Dedifferentiated amniotic fluid mesenchymal stem cell (primary cell): ENCODE measurements at regions not wholly inside any gene's neighbourhood (a gene's known extent, or its start where the extent isn't known, plus 50 kb on each side); places are given as distances from the start of the nearest gene placed in this dataset.

Experiments used
- DNase-seq: peaks from one replicate; pipeline ENCODE4 v3.0.0-alpha.2; 2016; ENCODE audit errors: extremely low spot score

DNA sequence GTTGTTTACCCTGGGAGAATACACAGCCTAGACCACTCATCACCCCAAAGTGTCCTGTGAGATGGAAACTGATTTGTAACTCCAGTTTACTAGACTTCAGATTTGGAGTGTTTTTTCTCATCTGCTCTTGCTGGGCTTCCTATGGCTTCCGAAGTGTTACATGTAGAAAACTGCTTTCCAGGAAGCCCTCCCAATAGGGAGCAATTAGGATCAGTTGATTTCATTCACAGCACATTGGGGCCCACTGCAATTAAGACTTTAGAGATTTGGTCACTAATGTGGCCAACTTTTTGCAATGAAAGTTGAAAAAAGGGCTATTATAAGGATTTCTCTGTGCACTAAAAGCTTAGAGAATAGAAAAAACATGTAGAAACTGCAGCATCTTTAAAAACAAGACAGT, 656.6 kb upstream of the CHAC2 start:
- DNase-seq = no peak

DNA sequence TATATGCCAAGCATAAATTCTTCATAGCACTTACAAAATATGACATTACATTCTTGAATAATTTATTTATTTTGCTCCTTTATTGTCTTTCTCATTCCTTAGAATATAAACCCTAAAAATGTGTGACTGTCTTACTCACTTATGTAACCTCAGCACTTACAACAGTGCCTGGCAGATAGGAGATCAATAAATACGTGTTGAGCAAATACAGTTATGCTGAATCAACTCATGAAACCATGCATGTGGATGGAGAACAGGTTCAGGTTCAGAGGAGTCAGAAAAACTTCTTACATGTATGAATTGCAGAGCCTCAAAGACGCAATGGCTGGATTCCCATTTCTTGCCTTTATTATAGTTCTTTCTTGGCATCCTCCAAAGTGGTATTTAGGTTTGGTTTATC, 659.4 kb upstream of the CHAC2 start:
- no peak for DNase-seq

- DNase-seq = peak; percentile 22
These were observed 663.3 kb upstream of the CHAC2 start for GRCh38 chr2:53104263-53104662.

- DNase-seq = no peak
These were observed 663.9 kb upstream of the CHAC2 start for GRCh38 chr2:53103679-53104078.

DNA sequence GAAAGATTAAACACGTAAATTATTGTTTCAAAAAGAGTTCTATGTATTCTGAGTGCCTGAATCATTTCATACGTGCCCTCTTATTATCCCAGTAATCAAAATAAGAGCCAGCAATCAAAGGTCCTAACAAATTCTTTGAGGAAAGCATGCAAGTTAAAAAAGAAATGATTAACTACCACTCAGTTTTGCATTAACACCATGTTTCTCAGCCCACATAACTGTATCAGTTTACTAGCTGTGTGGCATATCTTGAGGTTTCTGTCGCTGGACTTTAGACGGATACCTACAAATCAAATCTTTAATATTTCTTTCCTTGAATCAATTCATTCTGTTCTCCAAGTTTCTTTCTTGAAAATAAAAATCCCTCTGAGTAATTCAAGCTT, 668.9 kb upstream of the CHAC2 start:
- no peak for DNase-seq

- no peak for DNase-seq
These were observed 671.3 kb upstream of the CHAC2 start for GRCh38 chr2:53096351-53096750.

- no peak for DNase-seq
These were observed 671.9 kb upstream of the CHAC2 start for GRCh38 chr2:53095664-53096063.

GRCh38 chr2:53095227-53095626, 672.4 kb upstream of the CHAC2 start:
- DNase-seq = no peak

DNA sequence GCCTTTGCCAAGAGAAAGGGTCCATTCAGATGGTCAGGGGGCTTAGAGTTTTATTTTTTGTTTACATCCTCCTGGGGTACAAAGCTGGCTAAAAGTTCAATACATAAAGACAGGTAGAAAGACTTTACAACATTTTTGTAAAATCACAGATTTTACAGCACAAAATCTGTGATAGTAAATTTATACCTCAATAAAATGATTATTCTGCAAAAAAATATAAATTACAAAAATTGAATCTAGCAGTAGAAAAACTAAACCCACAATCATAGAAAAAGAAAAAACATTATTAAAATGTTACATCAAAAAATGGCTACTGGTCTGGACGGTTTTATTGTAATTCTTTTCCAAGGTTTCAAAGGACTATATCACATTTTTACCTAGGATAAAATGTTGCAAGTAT, 674.2 kb upstream of the CHAC2 start:
- no peak for DNase-seq

GRCh38 chr2:53091183-53091582, 676.4 kb upstream of the CHAC2 start:
- no peak for DNase-seq

DNA sequence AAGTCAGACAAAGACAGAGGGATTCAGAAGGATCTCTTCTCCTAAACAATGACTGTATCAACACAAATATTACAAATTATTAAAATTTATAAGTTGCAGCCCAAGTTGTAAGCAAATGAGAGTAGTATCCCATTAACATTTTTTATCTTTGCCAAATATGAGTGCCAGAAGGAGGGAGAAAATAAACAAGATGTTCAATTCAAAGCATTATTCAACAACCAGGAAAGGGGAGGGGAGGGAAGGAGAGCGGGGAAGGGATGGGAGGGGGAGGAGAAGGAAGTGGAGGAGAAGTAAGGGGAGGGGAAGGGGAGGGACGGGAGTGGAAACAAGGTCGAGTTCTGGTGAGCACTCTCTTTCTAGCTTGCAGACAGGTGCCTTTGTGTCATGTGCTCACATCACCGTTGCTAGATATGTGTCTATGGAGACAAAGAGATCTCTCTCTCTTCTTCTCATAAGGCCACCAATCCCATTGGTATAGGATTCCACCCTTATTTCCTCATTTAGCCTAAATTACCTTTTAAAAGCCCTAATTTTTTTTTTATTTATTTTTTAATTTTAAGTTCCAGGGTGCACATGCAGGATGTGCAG, 679.6 kb upstream of the CHAC2 start:
- DNase-seq = no peak

- peak; percentile 41 for DNase-seq
These were observed 680.2 kb upstream of the CHAC2 start for GRCh38 chr2:53087262-53087873.

- no peak for DNase-seq
These were observed 690.2 kb upstream of the CHAC2 start for GRCh38 chr2:53077413-53077812.

- no peak for DNase-seq
These were observed 691.8 kb upstream of the CHAC2 start for GRCh38 chr2:53075760-53076159.

DNA sequence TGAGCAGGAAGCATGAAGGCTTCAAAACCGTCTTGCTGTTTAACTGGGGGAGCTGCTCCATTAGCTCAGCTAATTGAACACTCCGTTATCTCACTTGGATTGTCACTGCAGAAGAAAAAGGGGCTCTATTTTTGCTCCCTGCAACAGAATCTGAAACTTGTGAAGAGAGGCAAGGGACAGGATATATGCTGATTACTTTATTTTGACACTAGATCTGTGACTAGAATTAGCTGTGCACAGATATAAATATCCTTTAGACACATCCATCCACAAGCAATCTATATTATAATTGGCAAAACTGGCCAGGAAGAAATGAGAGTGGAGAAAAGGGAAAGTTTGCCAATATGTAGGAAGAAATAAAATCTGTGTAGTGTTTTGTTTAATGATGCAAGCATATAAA, 700.1 kb upstream of the CHAC2 start:
- no peak for DNase-seq

DNA sequence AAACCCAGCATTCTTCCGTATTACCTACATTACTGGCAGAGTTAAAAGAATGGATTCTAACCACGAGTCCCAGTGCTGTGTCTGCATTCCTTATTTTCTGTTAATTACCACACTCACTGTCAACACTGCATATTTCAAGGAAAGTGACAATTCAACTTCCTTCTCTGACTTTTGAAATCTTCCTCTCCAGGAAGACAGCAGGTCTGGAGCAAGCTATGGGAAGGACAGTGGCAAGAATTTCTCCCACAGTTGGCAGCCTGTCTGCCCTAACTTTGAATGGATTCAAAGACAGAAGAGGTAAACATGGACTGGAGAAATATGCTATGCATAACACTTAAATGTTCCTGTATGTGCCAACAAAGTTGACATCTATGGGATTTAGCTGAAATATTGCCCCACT, 700.5 kb upstream of the CHAC2 start:
- no peak for DNase-seq

- DNase-seq = no peak
These were observed 703.5 kb upstream of the CHAC2 start for GRCh38 chr2:53064154-53064553.

- peak; percentile 20 for DNase-seq
These were observed 709.1 kb upstream of the CHAC2 start for GRCh38 chr2:53058526-53058925.

- DNase-seq = no peak
These were observed 713.7 kb upstream of the CHAC2 start for GRCh38 chr2:53053937-53054336.

DNA sequence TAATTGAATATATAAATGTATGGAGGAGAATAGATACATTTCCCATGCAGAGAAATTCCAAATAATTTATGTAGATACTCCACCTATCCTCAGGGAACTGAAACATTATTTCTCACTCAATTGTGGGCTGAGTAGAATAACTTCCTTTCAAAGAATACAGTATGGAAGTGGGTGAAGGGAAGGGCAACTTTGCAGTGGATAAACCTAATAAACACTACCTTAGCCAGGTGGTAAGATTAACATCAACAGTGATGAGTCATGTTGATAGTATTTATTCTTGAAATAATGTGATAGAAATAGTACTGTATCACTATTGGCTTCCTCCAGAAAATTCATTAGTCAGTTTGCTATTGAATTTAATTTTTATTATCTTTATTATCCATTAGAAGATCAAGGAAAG, 716.4 kb upstream of the CHAC2 start:
- no peak for DNase-seq

- no peak for DNase-seq
These were observed 726.9 kb upstream of the CHAC2 start for GRCh38 chr2:53040536-53041229.

GRCh38 chr2:53036196-53036595, 731.4 kb upstream of the CHAC2 start:
- DNase-seq = no peak

- DNase-seq = no peak
These were observed 732.5 kb upstream of the CHAC2 start for GRCh38 chr2:53035153-53035552.

- peak; percentile 68 for DNase-seq
These were observed 734.2 kb upstream of the CHAC2 start for GRCh38 chr2:53033411-53033810.
